H1 (cell line): ENCODE measurements at regions not wholly inside any gene's neighbourhood (a gene's known extent, or its start where the extent isn't known, plus 50 kb on each side); places are given as distances from the start of the nearest gene placed in this dataset.

Experiments
- ATF2 ChIP-seq: IDR thresholded peaks from 2 replicates; pipeline ENCODE4 v1.6.1; 2012; ENCODE audit warnings: low read length, inconsistent platforms
- CREB1 ChIP-seq: IDR thresholded peaks from 2 replicates; pipeline ENCODE4 v1.6.1; 2012; ENCODE audit warnings: inconsistent platforms
- EP300 ChIP-seq, 2 experiments: IDR thresholded peaks; 1 replicate in 1 of 2; 2 replicates in 1 of 2; pipeline ENCODE4 v1.6.1; 2011 to 2012; ENCODE audit warnings: low read depth in 2 of 2, low read length in 2 of 2, mild to moderate bottlenecking in 2 of 2, borderline replicate concordance in 1 of 2, inconsistent platforms in 1 of 2, moderate library complexity in 1 of 2
- MAFK ChIP-seq: IDR thresholded peaks from 2 replicates; pipeline ENCODE4 v1.6.1; 2012; ENCODE audit warnings: low read depth, mild to moderate bottlenecking, improper control_type of control experiment, low read length
- POLR2A ChIP-seq, 2 experiments: IDR thresholded peaks; 1 replicate in 1 of 2; 2 replicates in 1 of 2; pipeline ENCODE4 v1.6.1; 2011; ENCODE audit warnings: low read depth in 2 of 2, low read length in 2 of 2, mild to moderate bottlenecking in 2 of 2; ENCODE audit errors: control extremely low read depth in 1 of 2
- POLR2AphosphoS5 ChIP-seq: IDR thresholded peaks from 2 replicates; pipeline ENCODE4 v1.6.1; 2011; ENCODE audit warnings: low read depth, low read length
- SP1 ChIP-seq: IDR thresholded peaks from 2 replicates; pipeline ENCODE4 v1.6.1; 2011; ENCODE audit warnings: low read depth, low read length
- TBP ChIP-seq: IDR thresholded peaks from 2 replicates; pipeline ENCODE4 v1.6.1; 2011; ENCODE audit warnings: low read depth, low read length, improper control_type of control experiment
- YY1 ChIP-seq: IDR thresholded peaks from 2 replicates; pipeline ENCODE4 v1.6.1; 2011; ENCODE audit warnings: low read depth, mild to moderate bottlenecking, low read length
- TF ChIP-seq, protein P1 (sequence below), 3 experiments: IDR thresholded peaks; 1 replicate in 2 of 3; 2 replicates in 1 of 3; pipeline versions ENCODE4 v1.5.1 to v1.6.1; 2011; ENCODE audit warnings: low read length in 3 of 3, mild to moderate bottlenecking in 3 of 3, inconsistent platforms in 2 of 3, low read depth in 1 of 3, moderate library complexity in 1 of 3; ENCODE audit not compliant: insufficient read depth in 1 of 3; ENCODE audit errors: control extremely low read depth in 1 of 3

DNA sequence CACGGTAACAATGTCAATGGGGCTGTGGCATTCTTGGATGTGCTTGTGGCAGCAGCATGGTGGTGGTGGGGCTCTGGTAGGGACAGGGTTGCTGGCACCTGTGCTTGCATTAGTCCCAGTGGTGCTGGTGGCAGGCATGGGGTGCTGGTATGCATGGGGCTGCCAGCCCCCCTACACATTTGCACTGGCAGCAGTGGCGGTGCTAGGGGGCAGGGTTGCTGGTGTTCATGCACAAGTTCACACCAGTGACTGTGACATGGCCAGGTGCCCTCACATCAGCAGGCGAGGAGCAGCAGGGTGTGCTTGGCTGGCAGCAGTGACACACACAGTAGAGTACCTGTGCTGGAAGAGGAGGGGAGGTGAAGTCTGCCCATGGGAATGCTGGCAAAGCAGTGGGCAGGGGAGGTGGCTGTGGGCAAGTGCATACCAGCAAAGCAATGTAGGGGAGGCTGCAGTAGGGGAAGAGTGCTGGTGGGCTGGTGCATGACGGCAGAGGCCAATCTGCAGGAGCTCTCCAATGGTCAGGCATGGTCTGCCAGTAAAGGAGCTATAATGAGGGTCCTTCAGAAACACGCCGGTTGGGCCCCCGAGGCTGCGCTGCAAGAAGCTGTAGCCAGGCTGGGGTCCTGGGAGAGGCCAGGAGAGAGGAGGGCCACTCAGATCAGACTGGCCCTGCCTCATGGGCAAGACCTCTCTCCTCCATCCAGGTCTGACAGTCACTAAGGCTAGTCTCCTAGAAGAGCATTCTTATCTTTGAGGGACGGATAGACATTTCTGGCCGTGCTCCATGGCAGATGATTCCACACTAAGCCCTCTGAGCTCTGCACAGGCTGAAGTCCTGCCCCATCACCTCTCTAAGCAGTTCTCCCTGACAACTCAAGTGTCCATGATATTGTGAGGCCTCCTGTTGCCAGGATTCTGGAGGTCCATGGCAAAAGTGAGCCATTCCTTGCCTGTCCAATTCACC lies 406.4 kb downstream of the SEMA3D start:
- no peak for TF ChIP-seq EP300 (IDR thresholded peaks at IDR 0.05; ENCODE audit: borderline replicate concordance in 1 of 2, low read depth in 2 of 2, low read length in 2 of 2)
- TF ChIP-seq POLR2AphosphoS5: no peak
- TF ChIP-seq, protein P1, sequence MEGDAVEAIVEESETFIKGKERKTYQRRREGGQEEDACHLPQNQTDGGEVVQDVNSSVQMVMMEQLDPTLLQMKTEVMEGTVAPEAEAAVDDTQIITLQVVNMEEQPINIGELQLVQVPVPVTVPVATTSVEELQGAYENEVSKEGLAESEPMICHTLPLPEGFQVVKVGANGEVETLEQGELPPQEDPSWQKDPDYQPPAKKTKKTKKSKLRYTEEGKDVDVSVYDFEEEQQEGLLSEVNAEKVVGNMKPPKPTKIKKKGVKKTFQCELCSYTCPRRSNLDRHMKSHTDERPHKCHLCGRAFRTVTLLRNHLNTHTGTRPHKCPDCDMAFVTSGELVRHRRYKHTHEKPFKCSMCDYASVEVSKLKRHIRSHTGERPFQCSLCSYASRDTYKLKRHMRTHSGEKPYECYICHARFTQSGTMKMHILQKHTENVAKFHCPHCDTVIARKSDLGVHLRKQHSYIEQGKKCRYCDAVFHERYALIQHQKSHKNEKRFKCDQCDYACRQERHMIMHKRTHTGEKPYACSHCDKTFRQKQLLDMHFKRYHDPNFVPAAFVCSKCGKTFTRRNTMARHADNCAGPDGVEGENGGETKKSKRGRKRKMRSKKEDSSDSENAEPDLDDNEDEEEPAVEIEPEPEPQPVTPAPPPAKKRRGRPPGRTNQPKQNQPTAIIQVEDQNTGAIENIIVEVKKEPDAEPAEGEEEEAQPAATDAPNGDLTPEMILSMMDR (IDR thresholded peaks at IDR 0.05; ENCODE audit: control extremely low read depth in 1 of 3, insufficient read depth in 1 of 3, low read depth in 1 of 3, low read length in 3 of 3): no peak
- no peak for TF ChIP-seq YY1
- no peak for TF ChIP-seq POLR2A (IDR thresholded peaks at IDR 0.05; ENCODE audit: control extremely low read depth in 1 of 2, low read depth in 2 of 2, low read length in 2 of 2)
- no peak for TF ChIP-seq TBP
- no peak for TF ChIP-seq MAFK
- TF ChIP-seq ATF2: no peak
- TF ChIP-seq CREB1: no peak
- no peak for TF ChIP-seq SP1
